Adrenal gland (tissue), 5 donors: ENCODE measurements at regions not wholly inside any gene's neighbourhood (a gene's known extent, or its start where the extent isn't known, plus 50 kb on each side); places are given as distances from the start of the nearest gene placed in this dataset.

ENCODE experiments used
- CTCF ChIP-seq, 6 experiments: fragments of 450-650 bp in 4 of 6; fragments of 200-600 bp in 2 of 6; sonication (generic) in 1 of 6; IDR thresholded peaks; 1 replicate in 5 of 6; 2 replicates in 1 of 6; pipeline versions ENCODE4 v1.5.1 to v1.8.0; 2016 to 2021; ENCODE audit warnings: antibody characterized with exemption in 6 of 6, mild to moderate bottlenecking in 2 of 6, moderate library complexity in 1 of 6
- POLR2A ChIP-seq, 2 donors: fragments of 450-650 bp; IDR thresholded peaks; one replicate each; pipeline ENCODE4 v1.6.1; 2017; ENCODE audit warnings: antibody characterized with exemption in 2 of 2, mild to moderate bottlenecking in 2 of 2, moderate library complexity in 1 of 2
- donor health status: DM: no; HTN: no; CAD: no.

DNA sequence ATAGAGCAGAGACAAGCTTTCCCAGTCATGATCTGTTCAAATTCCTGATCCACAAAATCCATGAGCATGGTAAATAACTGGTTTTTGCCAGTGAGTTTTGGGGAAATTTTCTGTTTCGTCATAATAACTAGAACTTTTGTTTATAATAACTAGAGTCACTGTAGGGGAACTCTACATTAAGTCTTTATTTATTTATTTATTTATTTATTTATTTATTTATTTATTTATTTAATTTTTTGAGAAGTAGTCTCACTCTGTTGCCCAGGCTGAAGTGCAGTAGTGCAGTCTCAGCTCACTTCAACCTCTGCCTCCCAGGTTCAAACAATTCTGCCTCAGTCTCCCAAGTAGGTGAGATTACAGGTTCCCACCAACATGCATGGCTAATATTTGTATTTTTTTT, 1106.8 kb downstream of the AMY1C start:
- TF ChIP-seq CTCF (IDR thresholded peaks at IDR 0.05) (no peak), POLR2A (IDR thresholded peaks at IDR 0.05) (no peak)
